HCT116 (cell line): ENCODE measurements at regions not wholly inside any gene's neighbourhood (a gene's known extent, or its start where the extent isn't known, plus 50 kb on each side); places are given as distances from the start of the nearest gene placed in this dataset.

Source experiments
- EZH2 ChIP-seq: fragments of 200-600 bp; sonication (generic); IDR thresholded peaks from 2 replicates; pipeline ENCODE4 v1.6.1; 2017; ENCODE audit warnings: antibody characterized with exemption, mixed run types
- EZH2phosphoT487 ChIP-seq: fragments of 200-600 bp; IDR thresholded peaks from 2 replicates; pipeline ENCODE4 v1.6.1; 2018; ENCODE audit warnings: antibody characterized with exemption, borderline replicate concordance
- JUND ChIP-seq: IDR thresholded peaks from 2 replicates; pipeline ENCODE4 v1.6.1; 2012
- POLR2A ChIP-seq: IDR thresholded peaks from 2 replicates; pipeline ENCODE4 v1.7.0; 2011; ENCODE audit warnings: borderline replicate concordance; ENCODE audit not compliant: insufficient read depth, insufficient read length; ENCODE audit errors: extremely low read depth
- POLR2AphosphoS5 ChIP-seq: IDR thresholded peaks from 2 replicates; pipeline ENCODE4 v1.6.1; 2011; ENCODE audit warnings: mild to moderate bottlenecking, low read depth, low read length, moderate library complexity
- RAD21 ChIP-seq: IDR thresholded peaks from 2 replicates; pipeline ENCODE4 v1.6.1; 2012; ENCODE audit warnings: low read depth, mild to moderate bottlenecking
- SIN3A ChIP-seq: IDR thresholded peaks from 2 replicates; pipeline ENCODE4 v1.6.1; 2012; ENCODE audit warnings: low read depth
- ZFX ChIP-seq: fragments of 450-650 bp; IDR thresholded peaks from 2 replicates; pipeline ENCODE4 v1.6.1; 2017
- TF ChIP-seq, protein P1 (sequence below), 3 experiments: fragments of 200-600 bp in 1 of 3; sonication (generic) in 1 of 3; IDR thresholded peaks in 2 of 3; conservative IDR thresholded peaks in 1 of 3; 2 replicates each; pipeline ENCODE4 v1.5.1; 2012 to 2017; ENCODE audit warnings: low read depth in 2 of 3, low read length in 2 of 3, antibody characterized with exemption in 1 of 3, borderline replicate concordance in 1 of 3, control low read depth in 1 of 3, mild to moderate bottlenecking in 1 of 3, mixed read lengths in 1 of 3, mixed run types in 1 of 3, moderate library complexity in 1 of 3; ENCODE audit not compliant: insufficient read depth in 1 of 3
- TF ChIP-seq, protein P2 (sequence below): IDR thresholded peaks from 2 replicates; pipeline ENCODE4 v1.6.1; 2012
- TF ChIP-seq, protein P3 (sequence below): IDR thresholded peaks from 2 replicates; pipeline ENCODE4 v1.6.1; 2012; ENCODE audit warnings: low read depth

DNA sequence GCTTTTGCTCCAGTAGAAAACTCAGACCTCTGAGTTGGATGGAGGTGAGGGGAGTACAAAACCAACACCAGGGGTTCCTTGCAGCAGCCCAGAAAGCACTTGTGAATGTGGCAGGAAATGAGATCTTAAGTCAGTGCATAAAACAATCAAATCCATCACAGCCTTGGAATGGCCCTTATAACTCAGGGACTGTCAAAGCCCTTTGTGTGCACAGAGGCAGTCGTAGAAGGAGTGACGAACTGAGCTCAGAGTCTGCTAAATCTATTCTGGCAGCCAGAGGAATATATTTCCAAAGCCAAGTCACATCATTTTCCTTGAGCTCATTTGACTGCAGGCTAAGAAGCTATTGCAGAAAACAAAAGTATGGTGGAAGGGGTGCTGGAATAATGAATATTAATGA lies 676.6 kb downstream of the DHX35 start:
- TF ChIP-seq POLR2AphosphoS5: no peak
- TF ChIP-seq ZFX: no peak
- TF ChIP-seq, protein P1, sequence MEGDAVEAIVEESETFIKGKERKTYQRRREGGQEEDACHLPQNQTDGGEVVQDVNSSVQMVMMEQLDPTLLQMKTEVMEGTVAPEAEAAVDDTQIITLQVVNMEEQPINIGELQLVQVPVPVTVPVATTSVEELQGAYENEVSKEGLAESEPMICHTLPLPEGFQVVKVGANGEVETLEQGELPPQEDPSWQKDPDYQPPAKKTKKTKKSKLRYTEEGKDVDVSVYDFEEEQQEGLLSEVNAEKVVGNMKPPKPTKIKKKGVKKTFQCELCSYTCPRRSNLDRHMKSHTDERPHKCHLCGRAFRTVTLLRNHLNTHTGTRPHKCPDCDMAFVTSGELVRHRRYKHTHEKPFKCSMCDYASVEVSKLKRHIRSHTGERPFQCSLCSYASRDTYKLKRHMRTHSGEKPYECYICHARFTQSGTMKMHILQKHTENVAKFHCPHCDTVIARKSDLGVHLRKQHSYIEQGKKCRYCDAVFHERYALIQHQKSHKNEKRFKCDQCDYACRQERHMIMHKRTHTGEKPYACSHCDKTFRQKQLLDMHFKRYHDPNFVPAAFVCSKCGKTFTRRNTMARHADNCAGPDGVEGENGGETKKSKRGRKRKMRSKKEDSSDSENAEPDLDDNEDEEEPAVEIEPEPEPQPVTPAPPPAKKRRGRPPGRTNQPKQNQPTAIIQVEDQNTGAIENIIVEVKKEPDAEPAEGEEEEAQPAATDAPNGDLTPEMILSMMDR (IDR thresholded peaks at IDR 0.05 in 2 of 3, conservative IDR thresholded peaks at IDR 0.05 in 1 of 3; ENCODE audit: borderline replicate concordance in 1 of 3, insufficient read depth in 1 of 3, low read depth in 2 of 3, low read length in 2 of 3): no peak
- TF ChIP-seq, protein P2, sequence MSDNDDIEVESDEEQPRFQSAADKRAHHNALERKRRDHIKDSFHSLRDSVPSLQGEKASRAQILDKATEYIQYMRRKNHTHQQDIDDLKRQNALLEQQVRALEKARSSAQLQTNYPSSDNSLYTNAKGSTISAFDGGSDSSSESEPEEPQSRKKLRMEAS: no peak
- no peak for TF ChIP-seq EZH2
- no peak for TF ChIP-seq EZH2phosphoT487
- no peak for TF ChIP-seq POLR2A
- TF ChIP-seq JUND: no peak
- no peak for TF ChIP-seq RAD21
- no peak for TF ChIP-seq SIN3A
- TF ChIP-seq, protein P3, sequence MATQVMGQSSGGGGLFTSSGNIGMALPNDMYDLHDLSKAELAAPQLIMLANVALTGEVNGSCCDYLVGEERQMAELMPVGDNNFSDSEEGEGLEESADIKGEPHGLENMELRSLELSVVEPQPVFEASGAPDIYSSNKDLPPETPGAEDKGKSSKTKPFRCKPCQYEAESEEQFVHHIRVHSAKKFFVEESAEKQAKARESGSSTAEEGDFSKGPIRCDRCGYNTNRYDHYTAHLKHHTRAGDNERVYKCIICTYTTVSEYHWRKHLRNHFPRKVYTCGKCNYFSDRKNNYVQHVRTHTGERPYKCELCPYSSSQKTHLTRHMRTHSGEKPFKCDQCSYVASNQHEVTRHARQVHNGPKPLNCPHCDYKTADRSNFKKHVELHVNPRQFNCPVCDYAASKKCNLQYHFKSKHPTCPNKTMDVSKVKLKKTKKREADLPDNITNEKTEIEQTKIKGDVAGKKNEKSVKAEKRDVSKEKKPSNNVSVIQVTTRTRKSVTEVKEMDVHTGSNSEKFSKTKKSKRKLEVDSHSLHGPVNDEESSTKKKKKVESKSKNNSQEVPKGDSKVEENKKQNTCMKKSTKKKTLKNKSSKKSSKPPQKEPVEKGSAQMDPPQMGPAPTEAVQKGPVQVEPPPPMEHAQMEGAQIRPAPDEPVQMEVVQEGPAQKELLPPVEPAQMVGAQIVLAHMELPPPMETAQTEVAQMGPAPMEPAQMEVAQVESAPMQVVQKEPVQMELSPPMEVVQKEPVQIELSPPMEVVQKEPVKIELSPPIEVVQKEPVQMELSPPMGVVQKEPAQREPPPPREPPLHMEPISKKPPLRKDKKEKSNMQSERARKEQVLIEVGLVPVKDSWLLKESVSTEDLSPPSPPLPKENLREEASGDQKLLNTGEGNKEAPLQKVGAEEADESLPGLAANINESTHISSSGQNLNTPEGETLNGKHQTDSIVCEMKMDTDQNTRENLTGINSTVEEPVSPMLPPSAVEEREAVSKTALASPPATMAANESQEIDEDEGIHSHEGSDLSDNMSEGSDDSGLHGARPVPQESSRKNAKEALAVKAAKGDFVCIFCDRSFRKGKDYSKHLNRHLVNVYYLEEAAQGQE: no peak
